IMR-90 (cell line): ENCODE measurements at regions not wholly inside any gene's neighbourhood (a gene's known extent, or its start where the extent isn't known, plus 50 kb on each side); places are given as distances from the start of the nearest gene placed in this dataset.

Experiments
- ATAC-seq: fragments of 200-7000 bp; cut with Tn5 transposase; 2 replicates; pipeline ENCODE4 v1.9.1; 2020; ENCODE audit warnings: low read depth, mild to moderate bottlenecking, moderate library complexity
- BruUV-seq: library from RNA; stranded (reverse); fragments of 400-500 nt; replicated peaks from 2 replicates; lab custom pipeline; 2021; lab: Mats Ljungman, UMichigan
- CTCF ChIA-PET: fragments of 300-600 bp; formaldehyde crosslinking; extraction: SDS; loops from one replicate; lab custom pipeline; 2021; ENCODE audit warnings: antibody characterized with exemption; lab: Yijun Ruan, JAX
- POLR2A ChIA-PET: fragments of 300-600 bp; sonication (Branson Sonifier 250); formaldehyde crosslinking; loops from one replicate; lab custom pipeline; 2022; ENCODE audit warnings: antibody characterized with exemption; ENCODE audit not compliant: unreplicated experiment; lab: Charles Lee
- DNase-seq: peaks from one replicate; pipeline ENCODE4 v3.0.0; 2013
- H2AFZ ChIP-seq: replicated peaks from 2 replicates; pipeline ENCODE3; 2013; ENCODE audit warnings: low read length, mild to moderate bottlenecking; ENCODE audit not compliant: poor library complexity
- H2AK5ac ChIP-seq: 2 replicates; pipeline ENCODE4 v1.6.1; 2013; ENCODE audit warnings: low read depth, low read length, inconsistent platforms
- H2AK9ac ChIP-seq: replicated peaks from 2 replicates; pipeline ENCODE3; 2013; ENCODE audit warnings: mild to moderate bottlenecking, low read depth, low read length, moderate library complexity; ENCODE audit not compliant: poor library complexity
- H2BK120ac ChIP-seq: 2 replicates; pipeline ENCODE4 v1.6.1; 2013; ENCODE audit warnings: low read depth, low read length, inconsistent platforms
- H2BK15ac ChIP-seq: 3 replicates; pipeline ENCODE4 v1.6.1; 2013; ENCODE audit warnings: low read depth, low read length, inconsistent platforms
- H2BK20ac ChIP-seq: 2 replicates; pipeline ENCODE4 v1.6.1; 2013; ENCODE audit warnings: low read depth, mild to moderate bottlenecking, inconsistent platforms, low read length, moderate library complexity
- H2BK5ac ChIP-seq: 2 replicates; pipeline ENCODE4 v1.6.1; 2013; ENCODE audit warnings: mild to moderate bottlenecking, low read depth, low read length, inconsistent platforms; ENCODE audit not compliant: poor library complexity, severe bottlenecking
- H3K14ac ChIP-seq: replicated peaks from 2 replicates; pipeline ENCODE4 v1.6.1; 2013; ENCODE audit warnings: low read depth, low read length, inconsistent platforms
- H3K18ac ChIP-seq: 2 replicates; pipeline ENCODE4 v1.6.1; 2013; ENCODE audit warnings: low read depth, low read length, control low read depth
- H3K23ac ChIP-seq: 2 replicates; pipeline ENCODE4 v1.6.1; 2013; ENCODE audit warnings: low read depth, low read length, inconsistent platforms
- H3K27ac ChIP-seq: 2 replicates; pipeline ENCODE4 v1.5.1; 2013; ENCODE audit warnings: mild to moderate bottlenecking, control low read depth, low read length; ENCODE audit not compliant: insufficient read depth
- H3K27me3 ChIP-seq: 2 replicates; pipeline ENCODE4 v1.6.1; 2013; ENCODE audit warnings: low read length; ENCODE audit not compliant: control insufficient read depth, insufficient read depth
- H3K36me3 ChIP-seq: 2 replicates; pipeline ENCODE4 v1.6.1; 2013; ENCODE audit warnings: low read length, mixed read lengths; ENCODE audit not compliant: control insufficient read depth, insufficient read depth
- H3K4ac ChIP-seq: 2 replicates; pipeline ENCODE4 v1.6.1; 2013; ENCODE audit warnings: low read depth, low read length, inconsistent platforms
- H3K4me1 ChIP-seq: 2 replicates; pipeline ENCODE4 v1.6.1; 2013; ENCODE audit warnings: low read length, mixed read lengths; ENCODE audit not compliant: control insufficient read depth, insufficient read depth
- H3K4me2 ChIP-seq: 2 replicates; pipeline ENCODE4 v1.6.1; 2013; ENCODE audit warnings: low read depth, mild to moderate bottlenecking, control low read depth, low read length, moderate library complexity
- H3K4me3 ChIP-seq: 2 replicates; pipeline ENCODE4 v1.5.1; 2013; ENCODE audit warnings: low read depth, mild to moderate bottlenecking, control low read depth, low read length, moderate library complexity; ENCODE audit not compliant: insufficient read depth
- H3K56ac ChIP-seq: 2 replicates; pipeline ENCODE4 v1.6.1; 2013; ENCODE audit warnings: low read length, inconsistent platforms; ENCODE audit not compliant: insufficient read depth; ENCODE audit errors: extremely low read depth
- H3K79me1 ChIP-seq, 2 experiments: 2 replicates each; pipeline ENCODE4 v1.6.1; 2013; ENCODE audit warnings: low read length in 2 of 2, inconsistent platforms in 1 of 2, low read depth in 1 of 2
- H3K9ac ChIP-seq: 2 replicates; pipeline ENCODE4 v1.6.1; 2013; ENCODE audit warnings: low read depth, low read length, control low read depth
- H3K9me1 ChIP-seq: 2 replicates; pipeline ENCODE4 v1.6.1; 2013; ENCODE audit warnings: low read length, inconsistent platforms; ENCODE audit not compliant: insufficient read depth
- H3K9me3 ChIP-seq: 2 replicates; pipeline ENCODE4 v1.6.1; 2013; ENCODE audit warnings: low read length; ENCODE audit not compliant: control insufficient read depth, insufficient read depth
- H4K20me1 ChIP-seq: 2 replicates; pipeline ENCODE4 v1.6.1; 2013; ENCODE audit warnings: low read length, inconsistent platforms; ENCODE audit not compliant: insufficient read depth
- H4K5ac ChIP-seq: 2 replicates; pipeline ENCODE4 v1.6.1; 2013; ENCODE audit warnings: mild to moderate bottlenecking, low read depth, low read length, control low read depth
- H4K8ac ChIP-seq, 2 experiments: 2 replicates each; pipeline ENCODE4 v1.6.1; 2013; ENCODE audit warnings: low read depth in 2 of 2, low read length in 2 of 2, control low read depth in 1 of 2, inconsistent platforms in 1 of 2
- H4K91ac ChIP-seq: 2 replicates; pipeline ENCODE4 v1.6.1; 2013; ENCODE audit warnings: low read depth, low read length, inconsistent platforms; ENCODE audit not compliant: insufficient read depth
- BHLHE40 ChIP-seq: fragments of 150-350 bp; IDR thresholded peaks from 2 replicates; pipeline ENCODE4 v1.6.1; 2016; ENCODE audit warnings: mild to moderate bottlenecking, low read depth, low read length
- CEBPB ChIP-seq: IDR thresholded peaks from 2 replicates; pipeline ENCODE4 v1.6.1; 2012; ENCODE audit warnings: low read depth, low read length, improper control_type of control experiment
- CHD1 ChIP-seq: IDR thresholded peaks from 2 replicates; pipeline ENCODE4 v1.6.1; 2012; ENCODE audit warnings: low read depth, low read length, improper control_type of control experiment
- FOS ChIP-seq: fragments of 150-350 bp; IDR thresholded peaks from 2 replicates; pipeline ENCODE4 v1.6.1; 2016; ENCODE audit warnings: low read depth, low read length
- MAFK ChIP-seq: IDR thresholded peaks from 2 replicates; pipeline ENCODE4 v1.6.1; 2012; ENCODE audit warnings: low read depth, low read length, improper control_type of control experiment
- MAZ ChIP-seq: IDR thresholded peaks from 2 replicates; pipeline ENCODE4 v1.6.1; 2012; ENCODE audit warnings: low read depth, mild to moderate bottlenecking, low read length, improper control_type of control experiment, moderate library complexity, borderline replicate concordance
- MXI1 ChIP-seq: IDR thresholded peaks from 2 replicates; pipeline ENCODE4 v1.6.1; 2012; ENCODE audit warnings: low read depth, mild to moderate bottlenecking, low read length, moderate library complexity, borderline replicate concordance
- POLR2A ChIP-seq: IDR thresholded peaks from 2 replicates; pipeline ENCODE4 v1.6.1; 2012; ENCODE audit warnings: mild to moderate bottlenecking, low read depth, low read length
- RAD21 ChIP-seq: IDR thresholded peaks from 2 replicates; pipeline ENCODE4 v1.6.1; 2012; ENCODE audit warnings: low read length, improper control_type of control experiment
- RCOR1 ChIP-seq: IDR thresholded peaks from 2 replicates; pipeline ENCODE4 v1.6.1; 2012; ENCODE audit warnings: mild to moderate bottlenecking, low read length, improper control_type of control experiment; ENCODE audit not compliant: insufficient replicate concordance
- RFX5 ChIP-seq: IDR thresholded peaks from 2 replicates; pipeline ENCODE4 v1.8.0; 2012; ENCODE audit warnings: low read depth, mild to moderate bottlenecking, low read length, moderate library complexity
- SMC3 ChIP-seq: fragments of 150-350 bp; IDR thresholded peaks from 2 replicates; pipeline ENCODE4 v1.6.1; 2016; ENCODE audit warnings: low read depth, mild to moderate bottlenecking, antibody characterized with exemption, low read length, moderate library complexity
- WGBS, 2 experiments: methylation state at CpG; one replicate each; pipeline versions ENCODE4 v1.1.5 to v1.1.7; 2013; ENCODE audit warnings: missing lambda C conversion rate in 2 of 2; ENCODE audit not compliant: insufficient read length in 1 of 2; ENCODE audit errors: extremely low coverage in 2 of 2; 5-methylcytosine and 5-hydroxymethylcytosine counted together
- dilution Hi-C: fragments of 300-500 bp; cut with HindIII; formaldehyde crosslinking; loops from one replicate; pipeline ENCODE4 v1.14.3; 2018; ENCODE audit warnings: low sequenced_read_pairs; ENCODE audit not compliant: unreplicated experiment
- in situ Hi-C: fragments of 300-500 bp; cut with MboI; formaldehyde crosslinking; loops from 3 replicates; pipeline ENCODE4 v1.14.3; 2019; ENCODE audit warnings: low sequenced_read_pairs, inconsistent platforms, mixed read lengths
- intact Hi-C: fragments of 100-400 bp; cut with micrococcal nuclease; formaldehyde crosslinking; loops from 2 replicates; pipeline ENCODE4 v1.10.0; 2022
- TF ChIP-seq, protein P1 (sequence below): conservative IDR thresholded peaks from 2 replicates; pipeline ENCODE4 v1.5.1; 2012; ENCODE audit warnings: mild to moderate bottlenecking, low read depth, low read length, improper control_type of control experiment
- TF ChIP-seq, protein P2 (sequence below): fragments of 150-350 bp; IDR thresholded peaks from 2 replicates; pipeline ENCODE4 v1.6.1; 2017; ENCODE audit warnings: mild to moderate bottlenecking, antibody characterized with exemption, low read length, low read depth
- TF ChIP-seq, protein P3 (sequence below): fragments of 150-350 bp; IDR thresholded peaks from 2 replicates; pipeline ENCODE4 v1.6.1; 2016; ENCODE audit warnings: low read depth, mild to moderate bottlenecking, low read length, moderate library complexity, borderline replicate concordance

- 20% methylated on average over 1 of the region's 8 CpGs; no CpG with 5 or more reads in 1 of the 2 experiments for WGBS, 2 experiments
- H4K20me1 ChIP-seq = no peaks in the 10 kb centered on the region
- POLR2A ChIA-PET = no interaction called here
- no peak overlapping the region for H3K4me3 ChIP-seq
- no peak overlapping the region for H3K4ac ChIP-seq
- no peak overlapping the region for H2BK20ac ChIP-seq
- H2AFZ ChIP-seq = no peak overlapping the region
- BruUV-seq = no TSS peak
- H3K23ac ChIP-seq = no peak overlapping the region
- H3K4me2 ChIP-seq = no peak overlapping the region
- H3K36me3 ChIP-seq = no peaks in the 10 kb centered on the region
- no peak overlapping the region for H4K8ac ChIP-seq
- H3K9ac ChIP-seq = no peak overlapping the region
- intact Hi-C loops (loop anchor here (1.0 to 5.0 kb wide), 4 partner anchors 169 to 589 kb away; partner anchors contain the start of gene MARS2), dilution Hi-C loops (no loop called here), in situ Hi-C loops (loop anchor here (5.0 kb wide), 1 partner anchor 494 kb away; the partner anchor contains the start of gene PLCL1)
- no peaks in the 10 kb centered on the region for H3K79me1 ChIP-seq
- H4K91ac ChIP-seq = no peak overlapping the region
- H3K27me3 ChIP-seq = peaks cover 1% of the 10 kb centered on the region; the same call in 1 of the 2 replicates
- H4K5ac ChIP-seq = no peak overlapping the region
- H2AK5ac ChIP-seq = no peak overlapping the region
- H2BK5ac ChIP-seq = no peak overlapping the region
- CTCF ChIA-PET = interaction anchor here (0.7 to 1.3 kb wide), 20 partner anchors 11 to 553 kb away, joined by 3 to 6 read pairs (median 3); partner anchors contain the start of gene PLCL1
- H3K18ac ChIP-seq = no peak overlapping the region
- H3K9me1 ChIP-seq = no peaks in the 10 kb centered on the region
- ATAC-seq (peak; percentile 92), DNase-seq (peak; percentile 40)
- no peak overlapping the region for H2BK120ac ChIP-seq
- no peaks in the 10 kb centered on the region for H3K9me3 ChIP-seq
- no peak overlapping the region for H3K56ac ChIP-seq
- H3K14ac ChIP-seq = no peak overlapping the region
- H2AK9ac ChIP-seq = peak overlapping the region; percentile 37
- no peaks in the 10 kb centered on the region for H3K4me1 ChIP-seq
- H3K27ac ChIP-seq = no peak overlapping the region
- H2BK15ac ChIP-seq = no peak overlapping the region
- TF ChIP-seq MXI1 (no peak), RFX5 (no peak), MAZ (no peak), MAFK (no peak), SMC3 (peak; percentile 38; the same call in 1 of the 2 replicates), RAD21 (peak; percentile 67), CHD1 (no peak), FOS (no peak), RCOR1 (no peak), CEBPB (no peak), BHLHE40 (no peak), POLR2A (no peak)
- TF ChIP-seq, protein P1, sequence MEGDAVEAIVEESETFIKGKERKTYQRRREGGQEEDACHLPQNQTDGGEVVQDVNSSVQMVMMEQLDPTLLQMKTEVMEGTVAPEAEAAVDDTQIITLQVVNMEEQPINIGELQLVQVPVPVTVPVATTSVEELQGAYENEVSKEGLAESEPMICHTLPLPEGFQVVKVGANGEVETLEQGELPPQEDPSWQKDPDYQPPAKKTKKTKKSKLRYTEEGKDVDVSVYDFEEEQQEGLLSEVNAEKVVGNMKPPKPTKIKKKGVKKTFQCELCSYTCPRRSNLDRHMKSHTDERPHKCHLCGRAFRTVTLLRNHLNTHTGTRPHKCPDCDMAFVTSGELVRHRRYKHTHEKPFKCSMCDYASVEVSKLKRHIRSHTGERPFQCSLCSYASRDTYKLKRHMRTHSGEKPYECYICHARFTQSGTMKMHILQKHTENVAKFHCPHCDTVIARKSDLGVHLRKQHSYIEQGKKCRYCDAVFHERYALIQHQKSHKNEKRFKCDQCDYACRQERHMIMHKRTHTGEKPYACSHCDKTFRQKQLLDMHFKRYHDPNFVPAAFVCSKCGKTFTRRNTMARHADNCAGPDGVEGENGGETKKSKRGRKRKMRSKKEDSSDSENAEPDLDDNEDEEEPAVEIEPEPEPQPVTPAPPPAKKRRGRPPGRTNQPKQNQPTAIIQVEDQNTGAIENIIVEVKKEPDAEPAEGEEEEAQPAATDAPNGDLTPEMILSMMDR = peak; percentile 63
- TF ChIP-seq, protein P2, sequence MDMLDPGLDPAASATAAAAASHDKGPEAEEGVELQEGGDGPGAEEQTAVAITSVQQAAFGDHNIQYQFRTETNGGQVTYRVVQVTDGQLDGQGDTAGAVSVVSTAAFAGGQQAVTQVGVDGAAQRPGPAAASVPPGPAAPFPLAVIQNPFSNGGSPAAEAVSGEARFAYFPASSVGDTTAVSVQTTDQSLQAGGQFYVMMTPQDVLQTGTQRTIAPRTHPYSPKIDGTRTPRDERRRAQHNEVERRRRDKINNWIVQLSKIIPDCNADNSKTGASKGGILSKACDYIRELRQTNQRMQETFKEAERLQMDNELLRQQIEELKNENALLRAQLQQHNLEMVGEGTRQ = no peak
- TF ChIP-seq, protein P3, sequence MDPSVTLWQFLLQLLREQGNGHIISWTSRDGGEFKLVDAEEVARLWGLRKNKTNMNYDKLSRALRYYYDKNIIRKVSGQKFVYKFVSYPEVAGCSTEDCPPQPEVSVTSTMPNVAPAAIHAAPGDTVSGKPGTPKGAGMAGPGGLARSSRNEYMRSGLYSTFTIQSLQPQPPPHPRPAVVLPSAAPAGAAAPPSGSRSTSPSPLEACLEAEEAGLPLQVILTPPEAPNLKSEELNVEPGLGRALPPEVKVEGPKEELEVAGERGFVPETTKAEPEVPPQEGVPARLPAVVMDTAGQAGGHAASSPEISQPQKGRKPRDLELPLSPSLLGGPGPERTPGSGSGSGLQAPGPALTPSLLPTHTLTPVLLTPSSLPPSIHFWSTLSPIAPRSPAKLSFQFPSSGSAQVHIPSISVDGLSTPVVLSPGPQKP = no peak
These were observed 492.4 kb downstream of the PLCL1 start for GRCh38 chr2:198296665-198297308.
